UCSD-AML1 (cell line): ENCODE measurements at regions not wholly inside any gene's neighbourhood (a gene's known extent, or its start where the extent isn't known, plus 50 kb on each side); places are given as distances from the start of the nearest gene placed in this dataset.
"Not testable (repeated sequence)": the region's sequence is repeated elsewhere in the genome, so short reads cannot be mapped to it uniquely, and the experiment has no call there.

Experiments
- DNase-seq: peaks from one replicate; lab custom pipeline; 2025; ENCODE audit not compliant: unreplicated experiment; lab: John Stamatoyannopoulos, UW

DNA sequence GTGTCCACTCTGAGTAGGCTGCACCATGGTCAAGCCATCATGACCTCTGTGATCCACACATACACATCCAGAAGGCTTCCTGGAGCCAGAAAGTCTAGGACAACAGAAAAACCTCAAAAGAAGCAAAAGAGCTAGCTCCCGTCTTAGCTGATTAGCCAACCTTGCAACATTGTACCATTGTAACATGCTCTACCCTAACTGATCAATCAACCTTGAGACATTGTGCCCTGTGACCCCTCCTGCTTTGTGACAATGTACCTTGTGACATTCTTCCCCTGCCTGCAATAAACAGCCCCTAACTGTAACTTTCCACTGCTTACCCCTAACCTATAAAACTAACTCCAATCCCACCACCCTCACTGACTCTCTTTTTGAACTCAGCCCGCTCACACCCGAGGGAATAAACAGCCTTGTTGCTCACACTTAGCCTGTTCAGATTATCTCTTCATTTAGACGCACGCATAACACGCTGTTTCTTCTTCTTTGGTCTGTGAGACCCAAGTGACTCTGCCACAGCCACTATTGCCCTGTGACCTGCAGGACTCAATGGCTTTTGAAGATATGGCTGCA, 1104.6 kb downstream of the OTOL1 start:
- no peak for DNase-seq

DNA sequence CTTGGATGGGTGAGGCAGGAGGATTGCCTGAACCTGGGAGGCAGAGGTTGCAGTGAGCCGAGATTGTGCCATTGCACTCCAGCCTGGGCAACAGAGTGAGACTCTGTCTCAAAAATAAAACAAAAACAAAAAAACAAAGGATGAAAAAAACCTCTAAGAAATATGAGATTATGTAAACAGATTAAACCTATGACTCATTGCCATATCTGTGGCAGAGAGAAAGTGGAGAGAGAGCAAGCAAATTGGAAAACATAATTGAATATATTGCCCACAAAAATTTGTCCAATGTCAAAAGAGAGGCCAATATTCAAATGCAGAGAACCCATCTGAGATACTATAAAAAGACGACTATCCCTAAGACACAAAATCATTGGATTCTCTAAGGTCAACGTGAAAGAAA, 1106.0 kb downstream of the OTOL1 start:
- DNase-seq = no peak

- no peak for DNase-seq
Measured at GRCh38 chr3:162605651-162606204, 1109.1 kb downstream of the OTOL1 start.

GRCh38 chr3:162610261-162610660, 1113.7 kb downstream of the OTOL1 start:
- DNase-seq = no peak

DNA sequence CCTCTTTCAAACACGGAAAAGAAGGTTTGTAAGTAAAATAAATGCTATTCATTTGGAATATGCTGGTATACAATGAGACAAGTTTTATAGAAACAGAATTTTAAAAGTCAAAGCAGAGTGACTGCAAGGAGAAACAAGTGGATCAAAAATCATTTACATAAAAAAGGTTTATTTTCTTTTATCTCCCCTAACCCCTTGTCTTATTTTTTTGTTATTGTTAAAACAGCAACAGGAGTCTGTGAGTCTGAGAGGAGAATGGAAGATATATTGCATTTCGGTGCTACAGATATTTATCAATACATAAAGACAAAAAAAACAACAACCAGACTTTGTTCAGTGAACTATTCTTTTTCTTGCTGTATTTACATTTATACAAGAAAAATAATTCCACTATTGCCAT, 1116.4 kb downstream of the OTOL1 start:
- DNase-seq = no peak

DNA sequence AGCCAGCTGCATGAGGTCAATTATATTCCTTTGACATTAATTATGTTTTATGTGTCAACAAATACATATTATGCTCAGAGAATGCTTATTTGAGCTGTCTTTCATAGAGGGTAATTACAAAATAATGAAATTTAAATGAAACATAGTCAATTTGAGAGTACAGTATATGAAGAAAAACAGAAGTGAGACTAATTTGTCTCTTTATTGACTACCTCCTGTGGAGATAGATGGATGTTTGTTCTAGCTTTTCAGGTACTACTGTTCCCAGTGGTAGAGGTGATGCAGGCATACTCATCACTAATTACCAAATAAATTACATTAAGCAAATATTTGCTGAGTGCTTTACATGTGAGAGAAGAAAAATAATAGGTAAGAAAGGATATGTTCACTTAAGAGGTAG, 1129.6 kb downstream of the OTOL1 start:
- no peak for DNase-seq

GRCh38 chr3:162628531-162628930, 1131.9 kb downstream of the OTOL1 start:
- DNase-seq = no peak

DNA sequence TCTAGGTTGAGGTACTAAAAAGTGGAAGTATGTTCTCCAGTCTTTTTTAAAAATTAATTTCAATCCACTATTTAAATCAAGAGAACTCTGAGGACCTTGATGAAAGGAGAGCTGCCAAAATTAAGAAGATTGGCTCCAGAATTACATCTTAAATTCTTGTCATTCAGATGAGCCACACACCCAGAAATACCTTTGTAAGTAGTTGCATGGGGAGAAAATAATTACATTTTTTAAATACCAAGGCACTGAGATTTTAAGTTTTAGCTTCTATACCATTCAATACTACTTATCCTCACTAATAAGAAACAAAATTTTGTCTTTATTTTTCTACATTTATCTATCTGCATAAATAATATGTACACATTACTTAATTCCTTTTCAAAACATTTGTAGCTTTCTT, 1132.8 kb downstream of the OTOL1 start:
- no peak for DNase-seq

DNA sequence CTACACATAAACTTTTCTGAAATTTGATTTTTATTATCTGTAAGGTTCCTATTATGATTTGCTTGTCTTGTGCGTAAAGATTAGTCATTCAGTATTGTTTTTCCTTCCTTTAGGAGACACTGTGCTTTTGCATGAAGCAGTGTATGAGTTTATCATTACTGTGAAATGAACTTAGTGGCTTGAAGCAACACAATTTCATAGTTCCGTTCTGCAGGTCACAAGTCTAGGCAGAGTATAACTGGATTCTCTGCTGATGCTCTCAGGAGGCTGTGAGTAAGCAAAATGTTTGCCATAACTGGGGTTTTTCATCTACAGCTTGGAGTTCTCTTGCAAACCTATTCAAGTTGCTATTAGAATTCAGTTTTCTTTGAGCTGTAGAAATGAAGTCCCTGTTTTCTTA, 1136.1 kb downstream of the OTOL1 start:
- DNase-seq = no peak

DNA sequence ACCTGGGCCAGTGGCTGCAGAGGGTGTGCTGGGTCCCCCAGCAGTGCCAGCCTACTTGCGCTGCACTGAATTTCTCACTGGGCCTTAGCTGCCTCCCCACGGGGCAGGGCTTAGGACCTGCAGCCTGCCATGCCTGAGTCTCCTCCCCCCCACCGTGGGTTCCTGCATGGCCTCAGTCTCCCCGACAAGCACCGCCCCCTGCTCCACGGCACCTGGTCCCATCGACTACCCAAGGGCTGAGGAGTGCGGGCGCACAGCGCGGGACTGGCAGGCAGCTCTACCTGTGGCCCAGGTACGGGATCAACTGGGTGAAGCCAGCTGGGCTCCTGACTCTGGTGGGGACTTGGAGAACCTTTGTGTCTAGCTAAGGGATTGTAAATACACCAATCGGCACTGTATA, 1143.6 kb downstream of the OTOL1 start:
- DNase-seq = not testable (repeated sequence)

- DNase-seq = no peak
Measured at GRCh38 chr3:162641317-162641716, 1144.7 kb downstream of the OTOL1 start.

DNA sequence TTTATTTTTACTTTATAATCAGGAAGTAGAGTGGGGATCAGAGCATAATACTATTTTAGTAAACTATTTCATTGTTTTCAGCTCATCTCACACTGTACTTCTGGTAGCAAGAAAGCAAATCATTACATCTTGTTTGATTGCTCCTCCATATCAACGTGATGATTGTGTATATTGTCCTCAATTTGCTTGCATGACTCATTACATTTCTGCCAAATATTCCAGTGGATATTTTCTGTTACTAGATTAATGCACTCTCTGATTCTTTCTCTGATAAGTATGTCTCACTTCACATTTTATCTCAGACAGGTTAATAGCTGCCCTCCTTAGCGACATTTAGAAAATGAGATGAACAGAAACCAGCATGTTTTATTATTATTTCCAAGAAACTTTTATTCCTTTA, 1145.3 kb downstream of the OTOL1 start:
- DNase-seq = no peak

DNA sequence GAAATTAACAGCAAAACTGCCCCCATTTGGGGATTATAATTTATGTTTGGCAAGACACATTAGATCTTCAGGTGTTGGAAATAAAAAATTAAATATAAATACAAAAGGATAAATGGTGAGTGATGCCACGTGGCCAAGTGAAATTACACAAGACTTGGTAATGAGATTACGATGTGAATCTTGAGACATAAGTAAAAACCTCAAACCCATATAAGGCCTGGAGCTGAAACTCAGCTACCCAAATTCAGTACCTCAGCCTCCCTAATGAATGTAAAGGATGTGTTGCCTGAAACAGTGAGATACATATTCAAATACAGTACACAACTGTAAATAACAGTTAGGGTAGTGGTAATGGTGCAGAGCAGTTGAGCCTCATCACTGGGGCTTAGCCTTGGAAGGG, 1146.6 kb downstream of the OTOL1 start:
- no peak for DNase-seq

DNA sequence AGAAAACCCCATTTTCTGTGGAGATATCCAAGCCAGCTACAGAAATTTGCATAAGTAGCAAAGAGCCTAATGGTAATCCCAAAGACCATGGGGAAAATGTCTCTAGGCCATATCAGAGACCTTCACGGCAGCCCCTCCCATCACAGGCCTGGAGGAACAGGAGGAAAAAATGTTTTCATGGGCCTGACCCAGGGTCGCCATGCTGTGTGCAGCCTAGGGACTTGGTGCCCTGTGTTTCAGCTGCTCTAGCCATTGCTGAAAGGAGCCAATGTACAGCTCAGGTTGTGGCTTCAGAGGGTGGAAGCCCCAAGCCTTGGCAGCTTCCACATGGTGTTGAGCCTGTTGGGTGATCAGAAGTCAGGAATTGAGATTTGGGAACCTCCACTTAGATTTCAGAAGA, 1150.7 kb downstream of the OTOL1 start:
- no peak for DNase-seq

DNA sequence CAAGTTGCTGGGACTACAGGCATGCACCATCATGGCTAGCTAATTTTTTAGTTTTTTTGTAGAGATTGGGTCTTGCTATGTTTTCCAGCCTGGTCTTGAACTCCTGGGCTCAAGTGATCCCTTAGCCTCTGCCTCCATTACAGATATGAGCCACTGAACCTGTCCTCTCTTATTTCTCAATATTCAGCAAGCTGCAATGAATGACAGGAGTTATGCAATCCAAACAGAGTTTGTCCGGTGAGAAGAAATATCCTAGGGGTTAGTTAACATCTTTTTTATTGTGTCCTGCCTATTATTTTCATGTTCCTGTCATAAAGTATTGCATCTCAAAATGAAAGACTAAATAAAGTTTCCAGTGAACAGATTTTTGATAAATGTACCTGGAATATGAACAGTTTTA, 1161.4 kb downstream of the OTOL1 start:
- no peak for DNase-seq

- no peak for DNase-seq
Measured at GRCh38 chr3:162665684-162666391, 1169.2 kb downstream of the OTOL1 start.

DNA sequence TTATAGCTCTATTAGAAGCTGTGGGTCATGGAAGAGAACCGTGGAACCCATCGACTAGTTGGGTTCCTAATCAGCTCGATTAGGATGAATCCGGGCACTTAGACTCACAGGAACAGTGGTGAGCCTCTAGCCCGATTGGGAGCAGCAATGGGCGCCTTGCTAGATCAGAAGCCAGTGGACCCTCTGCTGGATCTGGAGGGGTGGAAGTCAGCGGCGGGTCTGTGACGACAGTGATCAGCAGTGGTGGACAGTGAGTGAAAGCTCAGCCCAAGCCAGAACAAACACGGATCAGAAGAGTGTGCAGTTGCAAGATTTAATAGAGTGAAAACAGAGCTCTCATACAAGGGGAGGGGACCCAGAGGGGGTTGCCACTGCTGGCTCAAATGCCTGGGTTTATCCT, 1170.2 kb downstream of the OTOL1 start:
- no peak for DNase-seq

- no peak for DNase-seq
Measured at GRCh38 chr3:162670181-162670580, 1173.6 kb downstream of the OTOL1 start.

GRCh38 chr3:162677475-162677874, 1180.9 kb downstream of the OTOL1 start:
- no peak for DNase-seq

DNA sequence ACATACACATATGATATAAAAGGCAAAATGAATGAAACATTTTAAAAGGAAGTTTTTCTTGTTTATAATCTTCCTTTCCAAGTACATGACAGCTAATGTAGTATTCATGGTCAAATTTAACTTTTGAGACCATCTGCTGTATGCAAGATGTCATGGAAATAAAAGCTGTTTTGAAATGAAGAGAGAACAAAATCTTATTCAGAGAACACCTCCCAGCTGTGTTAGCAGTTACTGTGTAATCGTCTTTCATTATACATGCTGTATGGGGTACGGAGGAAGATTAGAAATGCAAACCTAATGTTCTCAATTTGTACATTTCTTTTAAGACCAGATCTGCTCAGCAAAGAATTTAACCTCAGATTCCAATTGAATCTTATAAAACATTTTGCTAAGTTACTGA, 1182.3 kb downstream of the OTOL1 start:
- DNase-seq = no peak

DNA sequence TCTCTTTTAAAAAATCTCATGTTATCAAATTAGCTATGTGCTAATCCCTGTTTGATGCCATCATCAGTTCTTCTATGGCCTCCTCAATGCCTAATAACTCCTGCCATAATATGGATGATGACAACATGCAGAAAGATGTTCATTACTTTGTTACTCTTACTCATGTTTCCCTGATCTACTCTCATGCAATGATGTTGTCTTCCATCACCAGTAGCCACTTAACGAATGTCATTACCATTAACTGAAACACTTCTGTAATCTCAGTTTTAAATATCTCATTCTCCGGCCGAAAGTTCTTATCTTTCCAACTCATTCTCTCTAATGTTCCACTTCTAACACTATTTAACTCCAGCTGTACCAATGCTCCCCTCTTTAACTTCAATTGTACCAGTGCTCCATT, 1187.7 kb downstream of the OTOL1 start:
- DNase-seq = no peak

GRCh38 chr3:162699291-162699690, 1202.7 kb downstream of the OTOL1 start:
- no peak for DNase-seq

GRCh38 chr3:162701211-162701610, 1204.6 kb downstream of the OTOL1 start:
- no peak for DNase-seq
